HG03442 (cell line): ENCODE measurements at regions not wholly inside any gene's neighbourhood (a gene's known extent, or its start where the extent isn't known, plus 50 kb on each side); places are given as distances from the start of the nearest gene placed in this dataset.

Experiments
- ATAC-seq: cut with Tn5 transposase; IDR thresholded peaks from one replicate; pipeline ENCODE4 v1.9.1; 2021; ENCODE audit warnings: mild to moderate bottlenecking, moderate library complexity; ENCODE audit not compliant: unreplicated experiment

- ATAC-seq: no peak
These were observed 97.4 kb upstream of the HSF2 start for GRCh38 chr6:122302067-122302466.

GRCh38 chr6:122307577-122307976 lies 91.9 kb upstream of the HSF2 start:
- no peak for ATAC-seq

DNA sequence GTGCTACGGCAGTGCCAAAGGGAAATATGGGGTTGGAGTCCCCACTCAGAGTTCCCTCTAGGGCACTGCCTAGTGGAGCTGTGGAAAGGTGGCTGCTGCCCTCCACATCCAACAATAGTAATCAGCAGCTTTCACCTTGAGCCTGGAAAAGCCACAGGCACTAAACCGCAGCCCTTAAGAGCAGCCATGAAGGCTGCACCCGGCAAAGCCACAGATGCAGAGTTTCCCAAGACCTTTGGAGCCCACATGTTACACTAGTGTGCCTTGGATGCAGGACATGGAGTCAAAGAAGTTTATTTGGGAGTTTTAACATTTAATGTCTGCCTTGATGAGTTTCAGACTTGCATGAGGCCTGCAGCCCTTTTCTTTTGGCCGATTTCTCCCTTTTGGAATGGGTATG lies 91.4 kb upstream of the HSF2 start:
- no peak for ATAC-seq

DNA sequence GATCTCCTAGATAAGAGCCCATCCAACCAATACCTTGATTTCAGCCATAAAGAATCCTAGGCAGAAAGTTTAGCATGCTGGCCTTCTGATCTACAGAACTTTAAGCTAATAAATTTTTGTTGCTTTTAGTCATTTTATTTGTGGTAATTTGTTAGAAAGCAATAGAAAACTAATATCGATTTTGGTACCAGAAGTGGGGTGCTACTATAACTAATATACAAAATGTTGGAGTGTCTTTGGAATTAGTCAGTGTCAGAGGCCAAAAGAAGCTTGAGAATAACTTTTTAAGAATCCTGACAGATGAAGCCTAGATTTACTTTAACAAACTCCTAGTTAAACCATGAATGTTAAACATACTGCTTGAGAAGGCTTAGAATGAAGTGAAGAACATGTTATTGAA lies 83.6 kb upstream of the HSF2 start:
- no peak for ATAC-seq

DNA sequence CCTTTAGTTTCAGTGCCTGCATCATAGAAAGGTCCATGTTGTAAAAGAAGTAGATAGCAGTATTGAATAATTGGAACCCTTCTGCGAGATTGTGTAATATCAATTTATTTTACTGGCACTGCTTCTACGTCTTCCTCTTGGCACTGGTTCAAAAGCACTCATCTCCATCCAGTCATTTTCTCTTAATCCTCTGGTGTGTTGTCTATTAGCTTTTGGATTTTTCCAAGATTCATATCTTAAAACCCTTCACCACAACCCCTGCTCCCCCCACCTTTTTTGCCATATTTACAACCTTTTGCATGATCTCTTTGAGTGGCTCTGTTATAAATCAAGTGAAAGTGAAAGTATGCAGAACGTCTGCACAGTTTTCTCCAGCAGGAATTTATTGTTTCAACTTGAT lies 76.6 kb upstream of the HSF2 start:
- peak; percentile 62 for ATAC-seq

DNA sequence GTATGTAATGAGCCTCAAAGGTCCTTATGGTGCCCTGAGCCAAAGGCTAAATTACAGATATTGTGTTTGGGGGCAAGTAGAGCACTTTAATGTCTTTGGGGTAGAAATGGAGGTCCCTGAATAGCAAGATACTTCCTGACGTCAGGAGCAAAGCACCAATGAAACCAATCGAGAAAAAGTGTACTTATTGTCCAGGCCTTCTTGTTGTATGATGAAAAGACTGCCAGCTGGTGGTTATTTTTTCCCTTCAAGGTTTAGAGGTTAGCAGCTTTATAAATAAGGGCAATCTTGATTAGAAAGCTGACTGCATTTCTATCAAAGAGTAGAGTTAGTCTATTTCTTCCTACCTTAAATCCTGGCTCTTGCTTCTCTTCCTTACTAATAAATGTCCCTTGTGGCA lies 76.1 kb upstream of the HSF2 start:
- ATAC-seq: peak; percentile 36

GRCh38 chr6:122330315-122330714 lies 69.1 kb upstream of the HSF2 start:
- no peak for ATAC-seq

- ATAC-seq: no peak
These were observed 61.8 kb upstream of the HSF2 start for GRCh38 chr6:122337645-122338044.

DNA sequence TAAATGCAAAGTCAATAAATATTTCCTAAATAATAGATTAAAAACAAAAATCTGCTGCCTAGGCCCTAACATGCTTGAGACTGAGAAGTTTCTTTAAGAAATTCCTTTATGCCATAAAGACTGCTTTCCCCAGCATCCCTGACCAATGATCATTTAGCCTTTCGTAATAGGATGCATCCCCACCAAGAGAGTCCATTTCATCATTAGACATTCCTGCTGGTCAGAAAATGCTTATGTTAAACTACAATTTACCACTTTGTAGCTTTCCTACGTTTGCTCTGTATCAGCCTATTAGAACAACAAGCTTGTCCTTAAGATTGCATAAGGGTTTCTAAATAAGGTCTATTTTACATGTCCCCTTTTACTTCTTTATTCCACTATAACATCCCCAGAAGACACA lies 59.8 kb upstream of the HSF2 start:
- ATAC-seq: no peak

GRCh38 chr6:122347280-122347679 lies 52.2 kb upstream of the HSF2 start:
- no peak for ATAC-seq

GRCh38 chr6:122347751-122348150 lies 51.7 kb upstream of the HSF2 start:
- no peak for ATAC-seq
